ENCODE measurements at regions not wholly inside any gene's neighbourhood (a gene's known extent, or its start where the extent isn't known, plus 50 kb on each side); places are given as distances from the start of the nearest gene placed in this dataset.
A peak's percentile ranks its signal among the peaks of the same experiment; 100 is the strongest.

DNA sequence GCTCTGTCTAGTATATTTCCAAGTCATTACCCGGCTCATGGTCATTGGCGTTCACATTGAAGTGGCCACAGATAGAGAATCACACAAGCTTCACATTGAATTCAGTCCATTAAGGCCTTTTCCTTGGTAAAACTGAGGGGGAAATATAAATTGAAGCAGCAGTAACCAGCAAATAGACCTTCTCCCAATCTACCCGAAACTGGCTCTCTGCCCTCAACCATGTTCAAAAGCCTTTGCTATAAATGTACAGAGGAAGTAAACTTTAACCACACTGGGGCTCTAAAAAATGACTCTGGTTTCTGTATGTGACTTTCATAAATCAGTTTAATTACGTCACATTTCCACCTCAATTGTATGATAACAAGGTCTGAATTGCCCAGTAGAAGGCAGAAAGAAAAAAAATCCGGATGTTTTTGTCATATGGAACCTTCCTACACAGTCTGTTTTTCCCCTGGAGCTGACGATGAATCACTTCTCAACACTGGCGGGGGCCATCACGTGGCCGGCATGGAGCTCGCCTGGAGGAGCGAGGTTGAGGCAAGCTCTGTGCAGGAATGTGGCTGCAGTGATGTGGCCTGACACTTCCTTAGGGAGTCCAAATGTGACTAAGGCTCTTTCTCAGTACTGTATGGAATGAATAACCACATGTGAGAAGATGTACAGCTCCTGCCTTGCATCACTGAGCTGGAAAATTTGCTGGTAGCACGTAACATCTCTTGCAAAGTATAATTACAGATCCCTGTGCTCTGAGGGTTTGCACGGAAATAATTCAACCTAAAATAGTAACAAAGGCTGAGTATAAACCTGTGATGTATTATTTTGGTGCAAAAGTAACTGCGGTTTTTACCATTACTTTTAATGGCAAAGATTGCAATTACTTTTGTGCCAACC, 58.6 kb upstream of the SNX9 start (continued):
- TF ChIP-seq ZFP36 (IDR thresholded peaks at IDR 0.05; ENCODE audit: low read depth, low read length, partially characterized antibody) (peak; percentile 69), ETV6 (IDR thresholded peaks at IDR 0.05; ENCODE audit: borderline replicate concordance in 1 of 2, low read depth in 2 of 2, low read length in 1 of 2) (peak in 1 of 2 experiments; percentile 52; a peak in 1 of 4 replicates), ETV6 (CRISPR knock-in tag; IDR thresholded peaks at IDR 0.05; ENCODE audit: borderline replicate concordance) (no peak), ZNF212 (CRISPR knock-in tag; IDR thresholded peaks at IDR 0.05) (no peak), SETDB1 (IDR thresholded peaks at IDR 0.05; ENCODE audit: low read length) (no peak), GATA2 (CRISPR knock-in tag; IDR thresholded peaks at IDR 0.05) (no peak), ZNF197 (CRISPR knock-in tag; IDR thresholded peaks at IDR 0.05; ENCODE audit: low read depth) (no peak), MXI1 (IDR thresholded peaks at IDR 0.05; ENCODE audit: low read depth, low read length) (no peak), NRF1 (conservative IDR thresholded peaks at IDR 0.05 in 1 of 2, IDR thresholded peaks at IDR 0.05 in 1 of 2) (peak; percentile 35 to 46; a peak in 3 of 4 replicates), U2AF1 (optimal IDR thresholded peaks at IDR 0.05; ENCODE audit: low read depth, low read length) (no peak), TEAD2 (tag; IDR thresholded peaks at IDR 0.05) (peak; percentile 34; the same call in 1 of the 2 replicates), ELF1 (tag; IDR thresholded peaks at IDR 0.05) (no peak), THRAP3 (IDR thresholded peaks at IDR 0.05; ENCODE audit: borderline replicate concordance) (no peak), ZNF76 (CRISPR knock-in tag; IDR thresholded peaks at IDR 0.05; ENCODE audit: borderline replicate concordance) (no peak), POLR2AphosphoS2 (IDR thresholded peaks at IDR 0.05; ENCODE audit: low read length) (no peak), HNRNPL (IDR thresholded peaks at IDR 0.05; ENCODE audit: low read depth, low read length) (no peak), ZNF224 (CRISPR knock-in tag; IDR thresholded peaks at IDR 0.05) (no peak), JUND (IDR thresholded peaks at IDR 0.05; ENCODE audit: borderline replicate concordance, low read depth, low read length) (peak; percentile 94), JUND (tag; IDR thresholded peaks at IDR 0.05; ENCODE audit: borderline replicate concordance, low read depth, low read length) (peak; percentile 93)
- TF ChIP-seq, protein P1, sequence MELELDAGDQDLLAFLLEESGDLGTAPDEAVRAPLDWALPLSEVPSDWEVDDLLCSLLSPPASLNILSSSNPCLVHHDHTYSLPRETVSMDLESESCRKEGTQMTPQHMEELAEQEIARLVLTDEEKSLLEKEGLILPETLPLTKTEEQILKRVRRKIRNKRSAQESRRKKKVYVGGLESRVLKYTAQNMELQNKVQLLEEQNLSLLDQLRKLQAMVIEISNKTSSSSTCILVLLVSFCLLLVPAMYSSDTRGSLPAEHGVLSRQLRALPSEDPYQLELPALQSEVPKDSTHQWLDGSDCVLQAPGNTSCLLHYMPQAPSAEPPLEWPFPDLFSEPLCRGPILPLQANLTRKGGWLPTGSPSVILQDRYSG (tag; conservative IDR thresholded peaks at IDR 0.05; ENCODE audit: low read depth), result no peak
- TF ChIP-seq, protein P2, sequence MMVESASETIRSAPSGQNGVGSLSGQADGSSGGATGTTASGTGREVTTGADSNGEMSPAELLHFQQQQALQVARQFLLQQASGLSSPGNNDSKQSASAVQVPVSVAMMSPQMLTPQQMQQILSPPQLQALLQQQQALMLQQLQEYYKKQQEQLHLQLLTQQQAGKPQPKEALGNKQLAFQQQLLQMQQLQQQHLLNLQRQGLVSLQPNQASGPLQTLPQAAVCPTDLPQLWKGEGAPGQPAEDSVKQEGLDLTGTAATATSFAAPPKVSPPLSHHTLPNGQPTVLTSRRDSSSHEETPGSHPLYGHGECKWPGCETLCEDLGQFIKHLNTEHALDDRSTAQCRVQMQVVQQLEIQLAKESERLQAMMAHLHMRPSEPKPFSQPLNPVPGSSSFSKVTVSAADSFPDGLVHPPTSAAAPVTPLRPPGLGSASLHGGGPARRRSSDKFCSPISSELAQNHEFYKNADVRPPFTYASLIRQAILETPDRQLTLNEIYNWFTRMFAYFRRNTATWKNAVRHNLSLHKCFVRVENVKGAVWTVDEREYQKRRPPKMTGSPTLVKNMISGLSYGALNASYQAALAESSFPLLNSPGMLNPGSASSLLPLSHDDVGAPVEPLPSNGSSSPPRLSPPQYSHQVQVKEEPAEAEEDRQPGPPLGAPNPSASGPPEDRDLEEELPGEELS (CRISPR knock-in tag; IDR thresholded peaks at IDR 0.05; ENCODE audit: borderline replicate concordance), result peak; percentile 90; the same call in 1 of the 2 replicates
- TF ChIP-seq, protein P3, sequence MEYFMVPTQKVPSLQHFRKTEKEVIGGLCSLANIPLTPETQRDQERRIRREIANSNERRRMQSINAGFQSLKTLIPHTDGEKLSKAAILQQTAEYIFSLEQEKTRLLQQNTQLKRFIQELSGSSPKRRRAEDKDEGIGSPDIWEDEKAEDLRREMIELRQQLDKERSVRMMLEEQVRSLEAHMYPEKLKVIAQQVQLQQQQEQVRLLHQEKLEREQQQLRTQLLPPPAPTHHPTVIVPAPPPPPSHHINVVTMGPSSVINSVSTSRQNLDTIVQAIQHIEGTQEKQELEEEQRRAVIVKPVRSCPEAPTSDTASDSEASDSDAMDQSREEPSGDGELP (CRISPR knock-in tag; IDR thresholded peaks at IDR 0.05; ENCODE audit: borderline replicate concordance), result peak; percentile 82
- TF ChIP-seq, protein P4, sequence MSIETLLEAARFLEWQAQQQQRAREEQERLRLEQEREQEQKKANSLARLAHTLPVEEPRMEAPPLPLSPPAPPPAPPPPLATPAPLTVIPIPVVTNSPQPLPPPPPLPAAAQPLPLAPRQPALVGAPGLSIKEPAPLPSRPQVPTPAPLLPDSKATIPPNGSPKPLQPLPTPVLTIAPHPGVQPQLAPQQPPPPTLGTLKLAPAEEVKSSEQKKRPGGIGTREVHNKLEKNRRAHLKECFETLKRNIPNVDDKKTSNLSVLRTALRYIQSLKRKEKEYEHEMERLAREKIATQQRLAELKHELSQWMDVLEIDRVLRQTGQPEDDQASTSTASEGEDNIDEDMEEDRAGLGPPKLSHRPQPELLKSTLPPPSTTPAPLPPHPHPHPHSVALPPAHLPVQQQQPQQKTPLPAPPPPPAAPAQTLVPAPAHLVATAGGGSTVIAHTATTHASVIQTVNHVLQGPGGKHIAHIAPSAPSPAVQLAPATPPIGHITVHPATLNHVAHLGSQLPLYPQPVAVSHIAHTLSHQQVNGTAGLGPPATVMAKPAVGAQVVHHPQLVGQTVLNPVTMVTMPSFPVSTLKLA (conservative IDR thresholded peaks at IDR 0.05), result peak; percentile 67 to 81

Measured in K562 (cell line).